Ishikawa (cell line): ENCODE measurements at regions not wholly inside any gene's neighbourhood (a gene's known extent, or its start where the extent isn't known, plus 50 kb on each side); places are given as distances from the start of the nearest gene placed in this dataset.

Source experiments
- CREB1 ChIP-seq: IDR thresholded peaks from 2 replicates; pipeline ENCODE4 v1.6.1; 2012; ENCODE audit warnings: low read depth
- EP300 ChIP-seq: IDR thresholded peaks from 2 replicates; pipeline ENCODE4 v1.6.1; 2012; ENCODE audit warnings: borderline replicate concordance
- MAX ChIP-seq: IDR thresholded peaks from 2 replicates; pipeline ENCODE4 v1.6.1; 2012
- NFIC ChIP-seq: IDR thresholded peaks from 2 replicates; pipeline ENCODE4 v1.6.1; 2012
- RAD21 ChIP-seq: IDR thresholded peaks from 2 replicates; pipeline ENCODE4 v1.6.1; 2012; ENCODE audit warnings: low read depth
- TAF1 ChIP-seq: IDR thresholded peaks from 2 replicates; pipeline ENCODE4 v1.6.1; 2012; ENCODE audit warnings: low read depth, mild to moderate bottlenecking
- TCF12 ChIP-seq: IDR thresholded peaks from 2 replicates; pipeline ENCODE4 v1.6.1; 2012; ENCODE audit warnings: low read depth
- ZBTB7A ChIP-seq: IDR thresholded peaks from 2 replicates; pipeline ENCODE4 v1.6.1; 2012; ENCODE audit warnings: low read depth

GRCh38 chr11:128379587-128380580, 207.5 kb downstream of the ETS1 start:
- TF ChIP-seq MAX, result no peak
- no peak for TF ChIP-seq RAD21
- no peak for TF ChIP-seq TCF12
- no peak for TF ChIP-seq ZBTB7A
- TF ChIP-seq CREB1, result no peak
- TF ChIP-seq EP300, result no peak
- no peak for TF ChIP-seq NFIC
- no peak for TF ChIP-seq TAF1
